ENCODE measurements at regions not wholly inside any gene's neighbourhood (a gene's known extent, or its start where the extent isn't known, plus 50 kb on each side); places are given as distances from the start of the nearest gene placed in this dataset.

DNA sequence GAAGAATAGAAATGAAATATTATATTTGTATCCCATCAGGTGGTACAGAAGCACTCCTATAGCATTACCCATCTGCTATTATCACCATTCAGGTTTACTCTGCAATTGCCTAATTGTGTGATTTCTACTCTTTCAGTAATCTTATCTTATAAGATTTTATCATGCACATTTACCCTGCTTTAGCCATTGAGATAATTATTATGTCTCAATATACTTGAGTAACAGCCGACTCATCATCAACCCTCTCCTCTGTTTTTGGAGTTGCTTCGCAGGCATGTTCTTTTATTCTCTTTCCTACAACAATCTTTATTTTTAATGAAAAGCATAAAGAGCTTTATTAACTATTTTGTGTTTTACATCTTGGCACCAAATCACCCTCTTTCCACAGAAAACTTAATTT, 419.9 kb downstream of the LRIG3 start:
- Histone ChIP-seq H3K27me3 (ENCODE audit: insufficient read depth, poor library complexity, severe bottlenecking) (no peaks in the 10 kb centered on the region), H3K4me3 (replicated peaks; ENCODE audit: insufficient read depth, low read length) (no peak overlapping the region), H3K27ac (replicated peaks) (no peak overlapping the region)
- TF ChIP-seq REST (IDR thresholded peaks at IDR 0.05; ENCODE audit: insufficient replicate concordance, low read depth) = no peak
- TF ChIP-seq POLR2AphosphoS5 (IDR thresholded peaks at IDR 0.05; ENCODE audit: low read depth) = no peak
- TF ChIP-seq, protein P1, sequence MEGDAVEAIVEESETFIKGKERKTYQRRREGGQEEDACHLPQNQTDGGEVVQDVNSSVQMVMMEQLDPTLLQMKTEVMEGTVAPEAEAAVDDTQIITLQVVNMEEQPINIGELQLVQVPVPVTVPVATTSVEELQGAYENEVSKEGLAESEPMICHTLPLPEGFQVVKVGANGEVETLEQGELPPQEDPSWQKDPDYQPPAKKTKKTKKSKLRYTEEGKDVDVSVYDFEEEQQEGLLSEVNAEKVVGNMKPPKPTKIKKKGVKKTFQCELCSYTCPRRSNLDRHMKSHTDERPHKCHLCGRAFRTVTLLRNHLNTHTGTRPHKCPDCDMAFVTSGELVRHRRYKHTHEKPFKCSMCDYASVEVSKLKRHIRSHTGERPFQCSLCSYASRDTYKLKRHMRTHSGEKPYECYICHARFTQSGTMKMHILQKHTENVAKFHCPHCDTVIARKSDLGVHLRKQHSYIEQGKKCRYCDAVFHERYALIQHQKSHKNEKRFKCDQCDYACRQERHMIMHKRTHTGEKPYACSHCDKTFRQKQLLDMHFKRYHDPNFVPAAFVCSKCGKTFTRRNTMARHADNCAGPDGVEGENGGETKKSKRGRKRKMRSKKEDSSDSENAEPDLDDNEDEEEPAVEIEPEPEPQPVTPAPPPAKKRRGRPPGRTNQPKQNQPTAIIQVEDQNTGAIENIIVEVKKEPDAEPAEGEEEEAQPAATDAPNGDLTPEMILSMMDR (IDR thresholded peaks at IDR 0.05; ENCODE audit: insufficient read depth, low read length) = no peak
- no peak for DNase-seq (ENCODE audit: low read depth in 1 of 2, low spot score in 1 of 2)

GRCh38 chr12:58502226-58502625, 418.1 kb downstream of the LRIG3 start:
- H3K27ac ChIP-seq (replicated peaks) = no peak overlapping the region
- no peak overlapping the region for H3K4me3 ChIP-seq (replicated peaks; ENCODE audit: insufficient read depth, low read length)
- H3K27me3 ChIP-seq (ENCODE audit: insufficient read depth, poor library complexity, severe bottlenecking) = no peaks in the 10 kb centered on the region
- no peak for DNase-seq (ENCODE audit: low read depth in 1 of 2, low spot score in 1 of 2)
- TF ChIP-seq POLR2AphosphoS5 (IDR thresholded peaks at IDR 0.05; ENCODE audit: low read depth) (no peak), GABPA (IDR thresholded peaks at IDR 0.05; ENCODE audit: low read depth) (no peak), REST (IDR thresholded peaks at IDR 0.05; ENCODE audit: insufficient replicate concordance, low read depth) (no peak), SPI1 (IDR thresholded peaks at IDR 0.05; ENCODE audit: borderline replicate concordance, low read depth) (no peak)
- TF ChIP-seq, protein P1 (IDR thresholded peaks at IDR 0.05; ENCODE audit: insufficient read depth, low read length) = no peak

DNA sequence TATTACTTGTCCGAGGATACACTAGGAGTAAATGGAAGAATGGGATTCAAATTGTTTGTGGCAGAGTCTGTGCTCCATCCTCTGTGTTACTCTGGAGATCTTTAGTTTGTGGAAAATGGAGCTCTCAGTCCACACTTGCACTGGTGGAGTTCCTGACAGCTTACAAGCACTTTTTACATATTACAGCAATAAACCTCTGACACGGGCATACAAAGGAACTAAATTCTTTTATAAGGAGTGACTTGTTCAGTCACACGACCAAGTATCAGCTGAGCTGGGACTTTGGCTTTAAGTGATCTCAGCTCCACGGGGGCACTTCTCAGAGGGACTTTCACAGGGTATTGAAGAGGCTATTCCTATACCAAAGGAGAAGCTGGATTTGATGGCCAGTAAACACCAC, 417.5 kb downstream of the LRIG3 start:
- TF ChIP-seq GABPA (IDR thresholded peaks at IDR 0.05; ENCODE audit: low read depth) = no peak
- TF ChIP-seq POLR2AphosphoS5 (IDR thresholded peaks at IDR 0.05; ENCODE audit: low read depth) = no peak
- TF ChIP-seq, protein P1 (IDR thresholded peaks at IDR 0.05; ENCODE audit: insufficient read depth, low read length) = no peak
- no peak for TF ChIP-seq REST (IDR thresholded peaks at IDR 0.05; ENCODE audit: insufficient replicate concordance, low read depth)
- no peak for TF ChIP-seq SPI1 (IDR thresholded peaks at IDR 0.05; ENCODE audit: borderline replicate concordance, low read depth)
- Histone ChIP-seq H3K27ac (replicated peaks) (no peak overlapping the region), H3K4me3 (replicated peaks; ENCODE audit: insufficient read depth, low read length) (no peak overlapping the region)

More for the DNA sequence above, 417.5 kb downstream of the LRIG3 start:
- no peaks in the 10 kb centered on the region for H3K27me3 ChIP-seq (ENCODE audit: insufficient read depth, poor library complexity, severe bottlenecking)
- no peak for DNase-seq (ENCODE audit: low read depth in 1 of 2, low spot score in 1 of 2)

Measured in HL-60 (cell line).